GM12875 (cell line): ENCODE measurements at regions not wholly inside any gene's neighbourhood (a gene's known extent, or its start where the extent isn't known, plus 50 kb on each side); places are given as distances from the start of the nearest gene placed in this dataset.

ENCODE experiments used
- H3K4me3 ChIP-seq: one replicate; pipeline ENCODE4 v1.5.1; 2011; ENCODE audit warnings: low read depth, low read length, control low read depth
- CTCF ChIP-seq: IDR thresholded peaks from 2 replicates; pipeline ENCODE4 v1.5.1; 2011; ENCODE audit warnings: low read depth, mild to moderate bottlenecking, control low read depth, inconsistent platforms, low read length, moderate library complexity, borderline replicate concordance; ENCODE audit not compliant: insufficient read depth

GRCh38 chr20:39144757-39145156 is 182.6 kb downstream of the DHX35 start:
- TF ChIP-seq CTCF = no peak
- H3K4me3 ChIP-seq = no peak overlapping the region

- no peak overlapping the region for H3K4me3 ChIP-seq
- TF ChIP-seq CTCF = no peak
Observed at GRCh38 chr20:39142407-39143096, 180.4 kb downstream of the DHX35 start.

- TF ChIP-seq CTCF = no peak
- H3K4me3 ChIP-seq = no peak overlapping the region
Observed at GRCh38 chr20:39137299-39137698, 175.2 kb downstream of the DHX35 start.

GRCh38 chr20:39136798-39137197 is 174.7 kb downstream of the DHX35 start:
- no peak overlapping the region for H3K4me3 ChIP-seq
- TF ChIP-seq CTCF = no peak

GRCh38 chr20:39135885-39136544 is 173.9 kb downstream of the DHX35 start:
- no peak for TF ChIP-seq CTCF
- H3K4me3 ChIP-seq = no peak overlapping the region

GRCh38 chr20:39133201-39133600 is 171.1 kb downstream of the DHX35 start:
- H3K4me3 ChIP-seq = no peak overlapping the region
- no peak for TF ChIP-seq CTCF

- TF ChIP-seq CTCF = no peak
Observed at GRCh38 chr20:39132511-39132910, 170.4 kb downstream of the DHX35 start.

More at GRCh38 chr20:39132511-39132910, 170.4 kb downstream of the DHX35 start:
- no peak overlapping the region for H3K4me3 ChIP-seq
